D721Med (cell line): ENCODE measurements at regions not wholly inside any gene's neighbourhood (a gene's known extent, or its start where the extent isn't known, plus 50 kb on each side); places are given as distances from the start of the nearest gene placed in this dataset.

Experiments
- DNase-seq: peaks from one replicate; pipeline ENCODE4 v3.0.0; 2011; ENCODE audit warnings: low spot score; ENCODE audit not compliant: insufficient read length
- FAIRE-seq: peaks from 2 replicates; lab custom pipeline; 2011; peaks lifted over from hg19 to GRCh38; lab: Jason Lieb, UNC
- TF ChIP-seq, protein P1 (sequence below): IDR thresholded peaks from 2 replicates; pipeline ENCODE4 v1.5.1; 2012; ENCODE audit warnings: mild to moderate bottlenecking, control low read depth; ENCODE audit not compliant: insufficient read depth; ENCODE audit errors: missing control alignments

GRCh38 chr15:97473627-97474026 lies 486.9 kb upstream of the ARRDC4 start:
- FAIRE-seq (no peak), DNase-seq (no peak)
- TF ChIP-seq, protein P1, sequence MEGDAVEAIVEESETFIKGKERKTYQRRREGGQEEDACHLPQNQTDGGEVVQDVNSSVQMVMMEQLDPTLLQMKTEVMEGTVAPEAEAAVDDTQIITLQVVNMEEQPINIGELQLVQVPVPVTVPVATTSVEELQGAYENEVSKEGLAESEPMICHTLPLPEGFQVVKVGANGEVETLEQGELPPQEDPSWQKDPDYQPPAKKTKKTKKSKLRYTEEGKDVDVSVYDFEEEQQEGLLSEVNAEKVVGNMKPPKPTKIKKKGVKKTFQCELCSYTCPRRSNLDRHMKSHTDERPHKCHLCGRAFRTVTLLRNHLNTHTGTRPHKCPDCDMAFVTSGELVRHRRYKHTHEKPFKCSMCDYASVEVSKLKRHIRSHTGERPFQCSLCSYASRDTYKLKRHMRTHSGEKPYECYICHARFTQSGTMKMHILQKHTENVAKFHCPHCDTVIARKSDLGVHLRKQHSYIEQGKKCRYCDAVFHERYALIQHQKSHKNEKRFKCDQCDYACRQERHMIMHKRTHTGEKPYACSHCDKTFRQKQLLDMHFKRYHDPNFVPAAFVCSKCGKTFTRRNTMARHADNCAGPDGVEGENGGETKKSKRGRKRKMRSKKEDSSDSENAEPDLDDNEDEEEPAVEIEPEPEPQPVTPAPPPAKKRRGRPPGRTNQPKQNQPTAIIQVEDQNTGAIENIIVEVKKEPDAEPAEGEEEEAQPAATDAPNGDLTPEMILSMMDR: no peak

- TF ChIP-seq, protein P1: no peak
- FAIRE-seq: no peak
These were observed 480.5 kb upstream of the ARRDC4 start for GRCh38 chr15:97479957-97480356.

DNA sequence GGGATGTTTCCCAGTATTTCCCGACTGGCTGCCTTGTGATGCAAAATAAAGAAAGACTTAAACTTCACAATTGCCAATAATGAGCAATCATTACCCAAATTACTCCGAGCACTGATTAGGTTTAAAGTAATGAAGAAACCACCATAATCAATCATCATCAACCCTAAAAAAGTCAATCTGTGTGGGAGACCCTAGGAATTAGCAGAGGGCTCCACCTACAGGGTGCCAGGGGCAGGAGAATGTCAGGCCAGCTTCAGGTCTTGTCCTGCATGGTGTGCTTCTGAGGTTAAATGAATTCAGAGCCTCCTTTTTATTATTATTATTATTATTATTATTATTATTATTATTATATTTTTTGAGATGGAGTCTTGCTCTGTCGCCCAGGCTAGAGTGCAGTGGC lies 478.0 kb upstream of the ARRDC4 start:
- TF ChIP-seq, protein P1: no peak
- FAIRE-seq (no peak), DNase-seq (no peak)

More at GRCh38 chr15:97479957-97480356, 480.5 kb upstream of the ARRDC4 start:
- DNase-seq: no peak

DNA sequence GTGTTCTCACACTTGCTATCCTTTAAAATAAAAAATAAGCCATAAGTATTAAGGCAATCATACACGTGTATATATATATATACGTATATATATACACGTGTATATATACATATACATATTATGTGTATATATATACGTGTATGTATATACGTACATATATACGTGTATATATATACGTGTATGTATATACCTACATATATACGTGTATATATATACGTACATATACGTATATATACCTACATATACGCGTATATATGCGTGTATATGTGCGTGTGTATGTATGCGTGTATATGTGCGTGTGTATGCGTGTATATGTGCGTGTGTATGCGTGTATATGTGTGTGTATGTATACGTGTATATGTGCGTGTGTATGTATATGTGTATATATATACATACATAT lies 477.3 kb upstream of the ARRDC4 start:
- FAIRE-seq (no peak), DNase-seq (no peak)
- TF ChIP-seq, protein P1: no peak

GRCh38 chr15:97490429-97490828 lies 470.1 kb upstream of the ARRDC4 start:
- DNase-seq (no peak), FAIRE-seq (no peak)
- TF ChIP-seq, protein P1: no peak

- TF ChIP-seq, protein P1: no peak
- DNase-seq: no peak
- FAIRE-seq: no peak
These were observed 459.2 kb upstream of the ARRDC4 start for GRCh38 chr15:97501291-97501690.

DNA sequence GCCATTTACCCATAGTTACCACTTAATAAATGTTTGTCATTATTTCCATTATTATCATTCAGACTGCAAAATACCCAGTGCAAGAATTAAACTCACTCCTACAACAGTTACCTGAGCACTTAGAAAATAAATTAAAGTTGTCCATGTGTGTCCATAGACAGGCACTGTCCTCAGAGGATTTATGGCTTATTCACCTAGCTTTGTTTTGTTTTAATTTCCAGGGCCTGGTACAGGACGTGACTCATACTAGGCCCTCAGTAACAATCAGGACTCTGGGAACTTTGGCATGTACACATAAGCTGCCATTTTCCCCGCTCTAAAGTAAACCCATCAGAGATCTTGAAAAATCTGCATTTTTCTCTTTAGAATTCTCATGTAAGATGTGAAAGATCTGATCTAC lies 458.5 kb upstream of the ARRDC4 start:
- TF ChIP-seq, protein P1: no peak
- DNase-seq (no peak), FAIRE-seq (no peak)
